GM06990 (cell line): ENCODE measurements at regions not wholly inside any gene's neighbourhood (a gene's known extent, or its start where the extent isn't known, plus 50 kb on each side); places are given as distances from the start of the nearest gene placed in this dataset.

Source experiments
- DNase-seq: peaks from one replicate; pipeline ENCODE4 v3.0.0-alpha.2; 2011; ENCODE audit not compliant: insufficient read length; ENCODE audit errors: extremely low read depth
- H3K27me3 ChIP-seq: replicated peaks from 2 replicates; pipeline ENCODE4 v1.6.0; 2011; ENCODE audit warnings: low read length; ENCODE audit not compliant: control insufficient read depth, insufficient read depth
- H3K36me3 ChIP-seq: 2 replicates; pipeline ENCODE4 v1.5.1; 2011; ENCODE audit warnings: low read length; ENCODE audit not compliant: control insufficient read depth, insufficient read depth
- H3K4me3 ChIP-seq: replicated peaks from 2 replicates; pipeline ENCODE4 v1.5.1; 2011; ENCODE audit warnings: low read depth, mild to moderate bottlenecking, control low read depth, low read length
- CTCF ChIP-seq: IDR thresholded peaks from 2 replicates; pipeline ENCODE4 v1.5.1; 2011; ENCODE audit warnings: low read length, control low read depth, mild to moderate bottlenecking, inconsistent platforms; ENCODE audit not compliant: insufficient read depth, poor library complexity, severe bottlenecking

- H3K4me3 ChIP-seq = no peak overlapping the region
- no peaks in the 10 kb centered on the region for H3K36me3 ChIP-seq
- no peak for TF ChIP-seq CTCF
- H3K27me3 ChIP-seq = no peaks in the 10 kb centered on the region; the same call in 1 of the 2 replicates
- no peak for DNase-seq
These were observed 249.8 kb upstream of the CPEB2 start for GRCh38 chr4:14752341-14753046.

- Histone ChIP-seq H3K27me3 (no peaks in the 10 kb centered on the region), H3K4me3 (no peak overlapping the region), H3K36me3 (no peaks in the 10 kb centered on the region)
- peak; percentile 29 for DNase-seq
- TF ChIP-seq CTCF = no peak
These were observed 235.1 kb upstream of the CPEB2 start for GRCh38 chr4:14767142-14767541.

- Histone ChIP-seq H3K36me3 (no peaks in the 10 kb centered on the region), H3K4me3 (no peak overlapping the region), H3K27me3 (no peaks in the 10 kb centered on the region)
- peak; percentile 27 for DNase-seq
- TF ChIP-seq CTCF = no peak
These were observed 233.8 kb upstream of the CPEB2 start for GRCh38 chr4:14768449-14768848.

GRCh38 chr4:14769993-14770392 lies 232.3 kb upstream of the CPEB2 start:
- no peak for TF ChIP-seq CTCF
- no peaks in the 10 kb centered on the region for H3K36me3 ChIP-seq
- no peak for DNase-seq
- no peaks in the 10 kb centered on the region for H3K27me3 ChIP-seq
- H3K4me3 ChIP-seq = no peak overlapping the region

GRCh38 chr4:14771094-14771493 lies 231.2 kb upstream of the CPEB2 start:
- no peak for DNase-seq
- no peaks in the 10 kb centered on the region for H3K27me3 ChIP-seq
- TF ChIP-seq CTCF = no peak
- no peak overlapping the region for H3K4me3 ChIP-seq
- H3K36me3 ChIP-seq = no peaks in the 10 kb centered on the region
